ENCODE measurements at regions not wholly inside any gene's neighbourhood (a gene's known extent, or its start where the extent isn't known, plus 50 kb on each side); places are given as distances from the start of the nearest gene placed in this dataset.

- TF ChIP-seq POLR2A (IDR thresholded peaks at IDR 0.05; ENCODE audit: low read length) (no peak), GATA1 (IDR thresholded peaks at IDR 0.05; ENCODE audit: low read depth, low read length) (no peak)
Observed at GRCh38 chr11:134840945-134841344, 428.9 kb upstream of the B3GAT1 start.
